ENCODE measurements at regions not wholly inside any gene's neighbourhood (a gene's known extent, or its start where the extent isn't known, plus 50 kb on each side); places are given as distances from the start of the nearest gene placed in this dataset.

DNA sequence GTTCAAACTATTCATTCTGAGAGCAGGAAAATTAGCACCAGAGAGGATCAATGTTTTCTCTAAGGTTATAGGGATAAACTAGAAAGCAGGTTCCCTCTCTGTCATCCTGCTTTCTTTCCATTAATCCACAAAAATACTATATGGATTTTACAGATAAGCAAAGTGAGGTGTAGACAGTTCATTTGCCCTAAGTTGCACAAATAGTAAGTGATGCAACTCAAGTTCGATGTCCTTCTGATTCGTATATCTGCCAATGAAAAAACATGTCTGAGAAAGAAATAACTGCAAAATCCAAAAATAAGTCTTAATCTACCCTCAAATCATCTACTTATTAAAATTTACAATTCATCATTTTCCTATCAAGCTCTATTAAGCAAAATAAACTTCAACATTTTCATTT is 254.6 kb upstream of the USP15 start:
- Histone ChIP-seq H3K9me3 (replicated peaks in 1 of 2; ENCODE audit: control insufficient read depth in 1 of 2, insufficient read depth in 1 of 2, low read length in 2 of 2) (no peaks in the 10 kb centered on the region), H3K27ac (ENCODE audit: low read depth in 1 of 2, low read length in 2 of 2) (no peak overlapping the region)
- WGBS (ENCODE audit: insufficient coverage): 69% methylated on average over 2 of the region's 2 CpGs

DNA sequence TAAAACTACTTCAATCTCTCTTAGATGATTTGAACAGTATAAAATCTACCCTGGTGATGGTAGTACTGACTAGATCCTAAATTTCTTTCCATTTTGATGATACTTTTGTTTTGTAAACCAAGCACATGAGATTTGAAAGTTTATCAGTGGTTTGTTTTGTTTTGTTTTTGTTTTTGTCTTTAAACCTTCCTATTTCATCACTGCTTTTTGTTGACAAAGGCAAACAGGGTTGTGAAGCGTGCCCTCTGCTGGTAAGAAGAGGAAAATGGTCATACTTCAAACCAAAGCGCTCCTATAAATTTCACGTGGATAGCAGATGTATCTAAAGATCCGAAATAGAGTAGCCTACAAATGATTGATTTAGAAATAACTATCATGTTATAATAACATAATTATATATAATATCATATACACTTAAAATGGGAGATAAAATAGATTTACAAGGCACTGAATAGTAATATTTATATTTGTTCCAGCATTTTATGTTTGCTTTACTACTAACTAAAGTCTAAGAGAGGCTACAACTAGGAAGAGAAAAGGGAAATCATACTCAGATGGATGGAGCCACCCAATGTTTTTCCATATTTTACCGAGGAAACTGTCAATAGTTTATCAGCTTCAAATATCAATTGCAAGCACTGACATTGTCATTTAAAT is 254.0 kb upstream of the USP15 start:
- 100% methylated on average over 1 of the region's 5 CpGs for WGBS (ENCODE audit: insufficient coverage)
- no peak overlapping the region for H2AFZ ChIP-seq (ENCODE audit: insufficient read depth, low read depth, low read length, poor library complexity, severe bottlenecking)
- no peaks in the 10 kb centered on the region for H3K36me3 Mint-ChIP-seq
- no peaks in the 10 kb centered on the region for H3K79me2 ChIP-seq (ENCODE audit: insufficient read depth, low read length)
- no peaks in the 10 kb centered on the region for H3K27me3 ChIP-seq (ENCODE audit: control insufficient read depth in 2 of 2, insufficient read depth in 2 of 2, low read length in 2 of 2)
- TF ChIP-seq, protein P1, sequence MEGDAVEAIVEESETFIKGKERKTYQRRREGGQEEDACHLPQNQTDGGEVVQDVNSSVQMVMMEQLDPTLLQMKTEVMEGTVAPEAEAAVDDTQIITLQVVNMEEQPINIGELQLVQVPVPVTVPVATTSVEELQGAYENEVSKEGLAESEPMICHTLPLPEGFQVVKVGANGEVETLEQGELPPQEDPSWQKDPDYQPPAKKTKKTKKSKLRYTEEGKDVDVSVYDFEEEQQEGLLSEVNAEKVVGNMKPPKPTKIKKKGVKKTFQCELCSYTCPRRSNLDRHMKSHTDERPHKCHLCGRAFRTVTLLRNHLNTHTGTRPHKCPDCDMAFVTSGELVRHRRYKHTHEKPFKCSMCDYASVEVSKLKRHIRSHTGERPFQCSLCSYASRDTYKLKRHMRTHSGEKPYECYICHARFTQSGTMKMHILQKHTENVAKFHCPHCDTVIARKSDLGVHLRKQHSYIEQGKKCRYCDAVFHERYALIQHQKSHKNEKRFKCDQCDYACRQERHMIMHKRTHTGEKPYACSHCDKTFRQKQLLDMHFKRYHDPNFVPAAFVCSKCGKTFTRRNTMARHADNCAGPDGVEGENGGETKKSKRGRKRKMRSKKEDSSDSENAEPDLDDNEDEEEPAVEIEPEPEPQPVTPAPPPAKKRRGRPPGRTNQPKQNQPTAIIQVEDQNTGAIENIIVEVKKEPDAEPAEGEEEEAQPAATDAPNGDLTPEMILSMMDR (IDR thresholded peaks at IDR 0.05): peak; percentile 78
- peaks cover 0 to 3% of the 10 kb centered on the region in 2 donors for H3K9me3 ChIP-seq (replicated peaks in 1 of 2; ENCODE audit: control insufficient read depth in 1 of 2, insufficient read depth in 1 of 2, low read length in 2 of 2)
- intact Hi-C loops (cut with micrococcal nuclease): loop anchor here in 1 of 2 donors (10.0 kb wide), 1 partner anchor 1361 kb away; no protein-coding TSS in a partner anchor
- no peak overlapping the region for H3K27ac Mint-ChIP-seq
- no peak overlapping the region for H3K4me3 Mint-ChIP-seq
- H4K20me1 ChIP-seq (ENCODE audit: insufficient read depth, low read length): no peaks in the 10 kb centered on the region
- H3K27ac ChIP-seq (ENCODE audit: low read depth in 1 of 2, low read length in 2 of 2): no peak overlapping the region
- H3K4me2 ChIP-seq (replicated peaks; ENCODE audit: extremely low read depth, low read length, poor library complexity, severe bottlenecking): no peak overlapping the region
- H3K27me3 Mint-ChIP-seq (ENCODE audit: low read depth in 3 of 3): no peaks in the 10 kb centered on the region
- H3K36me3 ChIP-seq (replicated peaks in 1 of 2; ENCODE audit: control insufficient read depth in 1 of 2, insufficient read depth in 2 of 2, low read length in 2 of 2): no peaks in the 10 kb centered on the region
- DNase-seq: peak; percentile 18 to 39 (median 35)
- H3K4me1 ChIP-seq (ENCODE audit: control insufficient read depth in 1 of 2, insufficient read depth in 2 of 2, low read length in 2 of 2): peaks cover 13 to 14% of the 10 kb centered on the region in 2 donors
- H3K9ac ChIP-seq (ENCODE audit: insufficient read depth, low read length, poor library complexity, severe bottlenecking): no peak overlapping the region
- H3K4me1 Mint-ChIP-seq: peaks cover 2% of the 10 kb centered on the region
- H3K4me3 ChIP-seq (replicated peaks in 1 of 3; ENCODE audit: low read depth in 2 of 3, low read length in 3 of 3): no peak overlapping the region
- peaks cover 0 to 6% (median 2%) of the 10 kb centered on the region in 7 donors for H3K9me3 Mint-ChIP-seq

More for the DNA sequence above, 254.6 kb upstream of the USP15 start:
- H3K27ac Mint-ChIP-seq: no peak overlapping the region
- H3K36me3 Mint-ChIP-seq: no peaks in the 10 kb centered on the region
- no peak overlapping the region for H3K4me3 Mint-ChIP-seq
- H3K36me3 ChIP-seq (replicated peaks in 1 of 2; ENCODE audit: control insufficient read depth in 1 of 2, insufficient read depth in 2 of 2, low read length in 2 of 2): no peaks in the 10 kb centered on the region
- peaks cover 13 to 14% of the 10 kb centered on the region in 2 donors for H3K4me1 ChIP-seq (ENCODE audit: control insufficient read depth in 1 of 2, insufficient read depth in 2 of 2, low read length in 2 of 2)
- H3K4me1 Mint-ChIP-seq: peaks cover 2% of the 10 kb centered on the region
- no peaks in the 10 kb centered on the region for H3K27me3 Mint-ChIP-seq (ENCODE audit: low read depth in 3 of 3)
- H3K9ac ChIP-seq (ENCODE audit: insufficient read depth, low read length, poor library complexity, severe bottlenecking): no peak overlapping the region
- H3K9me3 Mint-ChIP-seq: peaks cover 0 to 5% (median 2%) of the 10 kb centered on the region in 7 donors
- no peak overlapping the region for H3K4me2 ChIP-seq (replicated peaks; ENCODE audit: extremely low read depth, low read length, poor library complexity, severe bottlenecking)
- no peak for DNase-seq
- no peaks in the 10 kb centered on the region for H4K20me1 ChIP-seq (ENCODE audit: insufficient read depth, low read length)
- H3K79me2 ChIP-seq (ENCODE audit: insufficient read depth, low read length): no peaks in the 10 kb centered on the region
- TF ChIP-seq, protein P1 (IDR thresholded peaks at IDR 0.05): no peak
- intact Hi-C loops (cut with micrococcal nuclease): loop anchor here in 1 of 2 donors (10.0 kb wide), 1 partner anchor 1361 kb away; no protein-coding TSS in a partner anchor
- no peak overlapping the region for H2AFZ ChIP-seq (ENCODE audit: insufficient read depth, low read depth, low read length, poor library complexity, severe bottlenecking)
- no peaks in the 10 kb centered on the region for H3K27me3 ChIP-seq (ENCODE audit: control insufficient read depth in 2 of 2, insufficient read depth in 2 of 2, low read length in 2 of 2)
- H3K4me3 ChIP-seq (replicated peaks in 1 of 3; ENCODE audit: low read depth in 2 of 3, low read length in 3 of 3): no peak overlapping the region

Measured in CD14-positive monocyte (primary cell).